Transverse colon (tissue), 4 donors: ENCODE measurements at regions not wholly inside any gene's neighbourhood (a gene's known extent, or its start where the extent isn't known, plus 50 kb on each side); places are given as distances from the start of the nearest gene placed in this dataset.

ENCODE experiments used
- EP300 ChIP-seq: sonication (generic); formaldehyde crosslinking; IDR thresholded peaks from one replicate; pipeline ENCODE4 v1.6.1; 2017; ENCODE audit warnings: antibody characterized with exemption, low read depth
- POLR2A ChIP-seq: fragments of 450-650 bp; IDR thresholded peaks from one replicate; pipeline ENCODE4 v1.6.1; 2016; ENCODE audit warnings: antibody characterized with exemption, mild to moderate bottlenecking, moderate library complexity
- POLR2AphosphoS5 ChIP-seq, 3 donors: sonication (generic); formaldehyde crosslinking; IDR thresholded peaks; one replicate each; pipeline ENCODE4 v1.6.1; 2016; ENCODE audit warnings: antibody characterized with exemption in 3 of 3
- TF ChIP-seq, protein P1 (sequence below), 5 experiments: fragments of 200-600 bp in 3 of 5; fragments of 450-650 bp in 2 of 5; sonication (generic) in 3 of 5; IDR thresholded peaks; 1 replicate in 2 of 5; 2 replicates in 3 of 5; pipeline ENCODE4 v1.5.1; 2016 to 2017; ENCODE audit warnings: antibody characterized with exemption in 5 of 5, inconsistent platforms in 3 of 5, mild to moderate bottlenecking in 2 of 5, moderate library complexity in 1 of 5

DNA sequence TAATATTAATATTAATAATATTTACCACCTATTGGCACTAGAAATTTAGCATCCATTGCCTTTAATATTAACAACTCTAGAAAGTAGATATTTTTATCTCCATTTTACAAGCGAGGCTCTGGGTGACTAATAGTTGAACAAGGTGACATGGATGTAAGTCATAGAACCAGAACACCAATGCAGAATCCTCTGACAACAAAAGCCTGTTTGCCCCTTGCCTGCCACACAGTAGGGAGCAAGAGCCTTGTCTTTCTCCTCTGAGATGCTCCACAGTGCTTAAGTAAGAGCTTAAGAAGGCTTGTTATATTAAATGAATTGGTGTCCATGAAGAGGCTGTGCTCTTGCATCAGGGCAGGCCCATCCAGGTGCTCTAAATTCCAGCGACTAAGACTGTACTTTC is 51.2 kb upstream of the LBX1 start:
- no peak for TF ChIP-seq POLR2A
- TF ChIP-seq, protein P1, sequence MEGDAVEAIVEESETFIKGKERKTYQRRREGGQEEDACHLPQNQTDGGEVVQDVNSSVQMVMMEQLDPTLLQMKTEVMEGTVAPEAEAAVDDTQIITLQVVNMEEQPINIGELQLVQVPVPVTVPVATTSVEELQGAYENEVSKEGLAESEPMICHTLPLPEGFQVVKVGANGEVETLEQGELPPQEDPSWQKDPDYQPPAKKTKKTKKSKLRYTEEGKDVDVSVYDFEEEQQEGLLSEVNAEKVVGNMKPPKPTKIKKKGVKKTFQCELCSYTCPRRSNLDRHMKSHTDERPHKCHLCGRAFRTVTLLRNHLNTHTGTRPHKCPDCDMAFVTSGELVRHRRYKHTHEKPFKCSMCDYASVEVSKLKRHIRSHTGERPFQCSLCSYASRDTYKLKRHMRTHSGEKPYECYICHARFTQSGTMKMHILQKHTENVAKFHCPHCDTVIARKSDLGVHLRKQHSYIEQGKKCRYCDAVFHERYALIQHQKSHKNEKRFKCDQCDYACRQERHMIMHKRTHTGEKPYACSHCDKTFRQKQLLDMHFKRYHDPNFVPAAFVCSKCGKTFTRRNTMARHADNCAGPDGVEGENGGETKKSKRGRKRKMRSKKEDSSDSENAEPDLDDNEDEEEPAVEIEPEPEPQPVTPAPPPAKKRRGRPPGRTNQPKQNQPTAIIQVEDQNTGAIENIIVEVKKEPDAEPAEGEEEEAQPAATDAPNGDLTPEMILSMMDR (IDR thresholded peaks at IDR 0.05): no peak
- TF ChIP-seq POLR2AphosphoS5 (IDR thresholded peaks at IDR 0.05): no peak
- no peak for TF ChIP-seq EP300
